ES-I3 (cell line): ENCODE measurements at regions not wholly inside any gene's neighbourhood (a gene's known extent, or its start where the extent isn't known, plus 50 kb on each side); places are given as distances from the start of the nearest gene placed in this dataset.

Source experiments
- H3K36me3 ChIP-seq: 2 replicates; pipeline ENCODE4 v1.6.1; 2013; ENCODE audit warnings: mild to moderate bottlenecking, low read length, control low read depth, moderate library complexity; ENCODE audit not compliant: insufficient read depth
- H3K4me1 ChIP-seq: 2 replicates; pipeline ENCODE4 v1.6.1; 2013; ENCODE audit warnings: mild to moderate bottlenecking, control low read depth, low read length; ENCODE audit not compliant: insufficient read depth
- H3K9ac ChIP-seq: 2 replicates; pipeline ENCODE4 v1.6.1; 2013; ENCODE audit warnings: low read depth, mild to moderate bottlenecking, low read length, moderate library complexity
- H3K9me3 ChIP-seq: 2 replicates; pipeline ENCODE4 v1.6.1; 2013; ENCODE audit warnings: mild to moderate bottlenecking, low read length, moderate library complexity; ENCODE audit not compliant: control insufficient read depth, insufficient read depth

DNA sequence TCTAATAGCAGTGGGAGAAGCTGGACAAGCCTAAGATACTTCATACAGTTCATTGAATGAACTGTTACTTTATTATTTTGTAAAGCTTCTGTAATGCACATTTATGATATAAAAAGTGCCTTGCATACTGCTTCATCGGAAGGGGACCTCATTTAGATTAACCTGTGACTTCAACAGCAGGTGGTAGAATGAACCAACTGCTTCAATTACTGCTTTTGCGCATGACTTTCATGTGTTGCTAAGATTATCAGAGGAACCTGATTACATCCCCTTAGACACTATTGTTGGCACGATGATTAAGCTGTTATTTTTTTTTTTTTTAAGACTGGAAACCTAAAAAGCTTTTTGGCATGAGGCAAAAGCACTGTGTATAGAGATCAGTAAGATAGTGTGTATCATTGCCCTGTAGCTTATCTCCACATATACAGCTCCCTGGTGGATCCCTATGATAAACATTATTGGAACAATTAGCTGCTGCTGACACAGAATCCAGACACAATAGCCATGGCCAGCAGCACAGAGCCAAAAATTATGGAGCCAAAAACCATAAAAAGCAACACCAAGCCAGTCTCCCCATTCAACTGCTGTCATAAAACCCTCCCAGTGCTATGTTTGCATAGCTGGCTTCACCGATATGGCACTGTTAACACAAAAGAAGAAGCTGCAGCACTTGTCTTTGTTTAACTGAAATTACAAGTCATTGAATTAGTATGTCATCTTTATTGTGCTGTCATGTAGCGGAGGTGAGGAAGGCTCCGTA, 731.6 kb upstream of the MMS22L start:
- Histone ChIP-seq H3K9ac (no peak overlapping the region), H3K9me3 (no peaks in the 10 kb centered on the region), H3K36me3 (no peaks in the 10 kb centered on the region), H3K4me1 (peaks cover 18% of the 10 kb centered on the region)

DNA sequence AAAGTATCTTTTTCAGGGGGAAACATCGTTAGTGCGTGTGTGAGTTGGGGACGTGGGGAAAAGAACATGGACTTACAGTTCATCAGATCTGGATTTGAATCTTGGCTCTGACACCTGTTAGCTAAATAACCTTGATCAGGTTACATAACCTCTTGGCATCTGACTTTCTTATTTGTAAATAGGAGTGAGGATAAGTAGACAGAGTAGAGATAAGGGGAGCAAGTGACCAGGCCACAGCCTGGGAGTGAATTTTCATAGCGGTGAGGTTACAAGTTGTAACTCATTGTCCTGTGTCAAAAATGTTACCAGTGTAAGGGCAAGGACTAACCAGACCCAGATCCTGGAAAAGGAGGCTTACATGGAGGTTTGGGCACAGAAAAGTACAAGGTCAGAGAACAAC, 733.5 kb upstream of the MMS22L start:
- no peak overlapping the region for H3K9ac ChIP-seq
- no peaks in the 10 kb centered on the region for H3K9me3 ChIP-seq
- peaks cover 27% of the 10 kb centered on the region for H3K4me1 ChIP-seq
- no peaks in the 10 kb centered on the region for H3K36me3 ChIP-seq

DNA sequence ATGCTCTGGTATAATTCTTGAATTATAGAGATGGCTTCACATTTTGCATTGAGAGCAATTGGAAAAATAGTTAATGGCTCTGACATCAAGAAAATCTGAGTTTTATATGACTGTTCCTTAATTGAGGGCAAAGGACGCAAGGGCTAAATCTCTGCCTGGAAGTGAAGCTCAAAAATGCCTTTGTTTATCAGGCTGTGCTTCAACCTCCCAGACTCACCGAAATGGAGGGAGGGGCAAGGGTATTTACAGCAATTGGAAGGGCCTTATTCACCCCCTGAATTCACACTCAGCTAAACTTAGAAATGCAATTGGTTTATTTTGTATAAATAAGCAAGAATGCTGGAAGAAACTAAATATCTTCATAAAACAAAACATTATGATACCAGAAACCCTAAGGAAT, 737.2 kb upstream of the MMS22L start:
- no peak overlapping the region for H3K9ac ChIP-seq
- peaks cover 12% of the 10 kb centered on the region for H3K4me1 ChIP-seq
- no peaks in the 10 kb centered on the region for H3K9me3 ChIP-seq
- H3K36me3 ChIP-seq, result no peaks in the 10 kb centered on the region

DNA sequence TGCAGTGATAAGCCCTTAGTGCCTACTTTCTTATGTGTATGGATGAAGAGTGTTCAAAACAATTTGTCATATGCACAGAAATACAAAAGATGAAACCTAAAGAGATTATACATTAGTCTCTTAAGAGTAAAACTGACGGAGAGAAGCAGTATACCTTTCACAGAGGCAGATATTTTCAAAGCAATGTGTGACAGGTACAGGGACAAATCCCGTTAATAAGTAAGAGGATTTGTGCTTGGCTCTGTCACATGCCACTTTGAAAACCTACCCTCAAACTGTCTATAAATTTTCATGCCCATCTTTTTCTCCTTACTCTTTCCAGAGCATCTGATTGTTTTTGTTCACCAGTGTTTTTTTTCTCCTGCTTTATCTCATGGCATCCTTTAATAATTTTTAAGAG, 741.3 kb upstream of the MMS22L start:
- peaks cover 14% of the 10 kb centered on the region for H3K4me1 ChIP-seq
- H3K9ac ChIP-seq, result no peak overlapping the region
- no peaks in the 10 kb centered on the region for H3K36me3 ChIP-seq
- H3K9me3 ChIP-seq, result no peaks in the 10 kb centered on the region

DNA sequence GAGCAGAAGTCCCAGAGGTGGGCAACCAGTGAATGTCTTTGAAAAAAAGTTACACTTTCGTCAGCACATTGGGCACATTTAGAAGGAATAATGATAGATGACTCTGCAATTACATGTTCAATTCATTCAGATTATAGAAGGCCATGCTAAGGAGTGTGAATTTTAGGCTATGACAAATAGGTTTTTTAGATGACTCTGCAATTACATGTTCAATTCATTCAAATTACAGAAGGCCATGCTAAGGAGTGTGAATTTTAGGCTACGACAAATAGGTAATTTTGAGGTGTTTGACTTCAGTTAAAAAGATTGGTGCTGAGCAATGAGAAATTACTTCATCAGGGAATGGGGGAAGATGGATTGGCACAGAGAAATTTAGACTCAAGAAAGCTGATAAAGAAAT, 744.9 kb upstream of the MMS22L start:
- H3K4me1 ChIP-seq, result peaks cover 3% of the 10 kb centered on the region; the same call in 1 of the 2 replicates

DNA sequence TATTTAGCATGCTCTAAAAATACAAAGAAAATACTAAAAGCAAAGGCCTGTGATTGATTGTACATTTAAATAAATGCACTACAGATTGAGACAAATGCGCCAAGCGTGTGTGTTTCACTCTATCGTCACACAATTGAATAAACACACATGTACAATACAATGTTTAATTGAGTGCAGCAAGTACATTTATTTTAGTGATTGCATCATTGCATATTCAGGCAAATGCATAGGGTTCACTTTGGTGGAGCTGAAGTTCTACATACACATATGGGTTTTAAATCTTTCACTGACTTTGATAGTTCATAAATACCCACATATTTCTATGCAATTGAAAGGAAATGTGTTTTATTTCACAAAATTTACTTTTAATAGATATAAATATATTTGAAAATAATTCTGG, 750.6 kb upstream of the MMS22L start:
- Histone ChIP-seq H3K9me3 (no peaks in the 10 kb centered on the region), H3K4me1 (peaks cover 29% of the 10 kb centered on the region), H3K9ac (no peak overlapping the region), H3K36me3 (no peaks in the 10 kb centered on the region)

More for the DNA sequence above, 744.9 kb upstream of the MMS22L start:
- H3K9ac ChIP-seq, result no peak overlapping the region
- H3K9me3 ChIP-seq, result no peaks in the 10 kb centered on the region
- H3K36me3 ChIP-seq, result no peaks in the 10 kb centered on the region

DNA sequence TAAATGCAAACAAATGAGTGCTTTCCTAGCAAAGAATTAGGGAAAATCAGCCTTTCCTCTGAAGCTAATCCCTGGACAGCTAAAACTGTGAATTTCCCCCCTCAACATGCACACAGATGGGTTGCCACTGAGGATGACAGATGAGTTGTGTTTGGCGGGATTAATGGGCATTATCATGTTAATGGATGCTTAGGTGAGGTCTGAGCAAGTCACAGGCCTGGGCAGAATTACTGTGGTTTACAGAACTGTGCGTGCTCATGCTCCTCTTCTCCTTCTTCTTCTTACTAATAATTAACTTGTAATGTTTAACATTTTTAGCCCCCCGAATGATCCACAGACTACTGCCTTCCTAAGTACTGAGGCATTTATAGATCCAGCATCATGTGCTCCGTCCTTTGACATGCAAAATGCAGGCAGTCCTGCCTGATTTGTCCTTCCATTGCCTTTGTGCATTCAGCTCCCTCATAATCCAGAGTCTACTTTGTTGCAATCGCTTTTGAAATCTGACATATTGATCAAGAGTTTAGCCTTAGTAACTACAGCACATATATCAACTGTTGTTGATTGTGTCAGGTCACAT, 753.4 kb upstream of the MMS22L start:
- H3K9ac ChIP-seq, result no peak overlapping the region
- H3K9me3 ChIP-seq, result no peaks in the 10 kb centered on the region
- no peaks in the 10 kb centered on the region for H3K36me3 ChIP-seq
- H3K4me1 ChIP-seq, result peaks cover 44% of the 10 kb centered on the region

DNA sequence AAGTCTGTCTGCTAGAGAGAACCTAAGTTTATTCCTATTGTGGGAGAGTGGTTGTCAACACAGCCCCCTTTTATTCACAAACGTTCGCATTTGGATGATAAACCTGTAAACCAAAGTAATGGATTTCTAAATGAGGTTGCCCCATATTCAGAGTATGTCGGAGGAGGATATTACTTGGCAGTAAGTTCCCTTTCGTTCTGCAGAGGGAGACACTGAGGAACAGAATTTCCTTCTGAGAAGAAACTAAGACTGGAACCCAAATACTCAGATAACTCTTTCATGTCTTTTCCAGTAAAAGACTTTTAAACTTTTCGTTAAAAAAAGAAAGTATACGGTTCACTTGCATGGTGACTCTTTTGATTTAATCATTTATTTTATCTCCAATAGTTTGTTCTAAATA, 754.6 kb upstream of the MMS22L start:
- no peaks in the 10 kb centered on the region for H3K36me3 ChIP-seq
- no peaks in the 10 kb centered on the region for H3K9me3 ChIP-seq
- H3K9ac ChIP-seq, result no peak overlapping the region
- peaks cover 56% of the 10 kb centered on the region for H3K4me1 ChIP-seq

DNA sequence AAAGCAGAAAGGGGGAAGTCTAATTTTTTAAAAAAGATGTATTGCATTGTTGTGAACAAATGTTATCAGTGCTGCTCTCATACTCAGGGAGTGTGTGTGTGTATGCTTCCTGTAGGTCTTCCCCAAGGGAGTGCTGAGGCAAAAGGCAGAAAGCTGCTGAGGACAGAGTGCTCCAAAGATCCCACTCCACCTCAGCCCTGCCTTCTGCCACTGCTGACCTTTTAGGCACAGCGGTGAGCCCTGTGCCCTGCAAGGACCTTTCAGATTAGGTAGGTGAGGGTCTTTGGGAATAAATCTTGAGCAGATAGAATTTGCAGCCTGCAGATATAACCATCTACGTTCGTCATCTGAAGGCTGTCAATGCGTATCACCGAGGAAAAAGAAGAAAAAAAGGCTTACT, 756.4 kb upstream of the MMS22L start:
- H3K36me3 ChIP-seq, result no peaks in the 10 kb centered on the region
- peak overlapping the region; percentile 2; the same call in 1 of the 2 replicates for H3K9ac ChIP-seq
- peaks cover 73% of the 10 kb centered on the region for H3K4me1 ChIP-seq
- no peaks in the 10 kb centered on the region for H3K9me3 ChIP-seq

DNA sequence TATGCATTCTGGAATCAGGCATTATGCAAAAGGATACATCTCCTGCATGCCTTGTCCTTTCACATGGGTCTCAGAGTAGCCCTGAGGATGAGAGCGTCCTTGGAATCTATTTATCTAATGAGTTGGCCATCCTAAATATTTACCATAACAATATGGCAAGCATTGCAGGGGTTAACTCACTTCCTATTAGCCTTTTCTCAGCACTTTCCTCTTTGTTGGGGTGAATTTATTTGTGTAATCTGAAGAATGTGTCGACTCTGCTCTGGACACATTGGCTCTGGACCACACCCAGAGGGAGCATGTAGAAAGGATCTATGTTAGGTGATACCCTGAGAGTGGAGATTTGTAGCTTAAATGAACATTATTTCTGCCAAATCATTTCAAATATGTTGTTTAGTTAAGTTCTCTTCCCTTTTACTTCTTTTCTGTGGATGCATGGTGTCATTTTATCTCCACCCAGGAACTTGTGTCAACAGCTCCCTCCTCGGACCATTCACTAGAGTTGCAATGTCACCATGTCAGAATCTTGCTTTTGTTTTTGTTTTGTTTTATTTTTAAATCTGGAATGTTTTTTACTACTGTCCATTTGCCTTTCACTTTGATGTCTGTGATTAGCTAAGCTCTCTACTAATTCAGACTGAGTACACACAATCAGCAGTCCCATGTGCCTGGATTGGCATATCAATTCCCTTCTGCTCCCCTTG, 757.0 kb upstream of the MMS22L start:
- Histone ChIP-seq H3K36me3 (no peaks in the 10 kb centered on the region), H3K9ac (peak overlapping the region; percentile 13), H3K4me1 (peaks cover 79% of the 10 kb centered on the region), H3K9me3 (no peaks in the 10 kb centered on the region)

DNA sequence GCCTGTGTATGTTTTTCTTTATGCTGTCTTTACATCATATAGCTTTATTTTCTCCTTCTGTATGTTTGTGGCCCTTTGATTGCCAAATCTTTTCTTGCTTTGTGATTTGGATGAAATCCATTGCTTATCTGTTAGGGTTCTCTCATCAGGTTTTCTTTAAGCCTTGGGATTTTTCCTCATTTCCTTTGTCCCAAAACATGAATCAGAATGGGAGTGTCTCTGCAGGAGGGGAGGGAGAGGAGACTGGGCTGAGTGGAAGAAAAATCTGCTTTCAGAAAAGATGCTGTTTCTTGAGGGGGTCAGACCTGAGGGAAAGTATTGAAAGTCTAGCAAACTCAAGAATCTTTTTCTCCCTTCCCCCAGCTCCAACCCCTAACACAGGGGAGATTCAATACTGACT, 758.0 kb upstream of the MMS22L start:
- no peak overlapping the region for H3K9ac ChIP-seq
- H3K9me3 ChIP-seq, result no peaks in the 10 kb centered on the region
- H3K4me1 ChIP-seq, result peaks cover 84% of the 10 kb centered on the region
- H3K36me3 ChIP-seq, result no peaks in the 10 kb centered on the region; the same call in 1 of the 2 replicates

DNA sequence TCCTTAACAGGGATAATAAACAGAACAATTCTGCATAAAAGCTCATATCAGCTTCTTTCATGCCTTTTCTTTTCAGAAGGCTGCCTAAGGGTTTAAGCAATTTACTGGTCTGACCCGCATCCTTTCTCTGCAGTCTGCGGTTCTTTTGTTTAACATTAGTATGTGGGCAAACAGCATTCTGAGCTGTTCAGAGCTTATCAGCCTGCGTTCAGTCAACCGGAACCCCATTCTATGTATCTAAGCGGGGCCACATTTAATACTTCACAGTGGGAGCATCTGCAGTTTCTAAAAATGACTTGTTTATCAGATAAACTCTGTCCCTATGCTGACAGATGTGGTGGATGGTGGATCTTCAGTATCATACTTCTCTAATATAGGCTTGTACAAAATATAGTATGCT, 758.9 kb upstream of the MMS22L start:
- H3K9me3 ChIP-seq, result no peaks in the 10 kb centered on the region
- no peaks in the 10 kb centered on the region; the same call in 1 of the 2 replicates for H3K36me3 ChIP-seq
- peaks cover 85% of the 10 kb centered on the region for H3K4me1 ChIP-seq
- peak overlapping the region; percentile 11; the same call in 1 of the 2 replicates for H3K9ac ChIP-seq

DNA sequence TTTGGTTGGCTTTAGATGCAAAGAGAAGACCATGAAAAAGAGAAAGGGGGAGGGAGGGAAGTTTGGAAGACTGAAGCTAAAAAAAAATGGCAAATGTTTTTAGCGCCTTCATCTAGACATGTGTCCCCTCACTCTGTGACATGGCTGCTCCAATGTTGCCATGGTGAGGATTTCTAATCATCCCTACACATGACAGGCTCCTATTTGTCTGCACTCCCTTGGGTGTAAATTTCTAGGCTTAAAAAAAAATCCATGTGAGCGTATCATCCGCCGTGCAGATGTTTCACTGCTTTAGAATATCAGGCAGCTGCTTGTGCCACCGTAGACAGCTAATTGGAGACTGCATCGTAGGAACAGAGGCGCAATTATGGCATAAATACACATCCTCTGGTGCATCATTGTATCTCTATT, 761.1 kb upstream of the MMS22L start:
- Histone ChIP-seq H3K9me3 (no peaks in the 10 kb centered on the region), H3K9ac (no peak overlapping the region), H3K36me3 (no peaks in the 10 kb centered on the region; the same call in 1 of the 2 replicates), H3K4me1 (peaks cover 75% of the 10 kb centered on the region)

DNA sequence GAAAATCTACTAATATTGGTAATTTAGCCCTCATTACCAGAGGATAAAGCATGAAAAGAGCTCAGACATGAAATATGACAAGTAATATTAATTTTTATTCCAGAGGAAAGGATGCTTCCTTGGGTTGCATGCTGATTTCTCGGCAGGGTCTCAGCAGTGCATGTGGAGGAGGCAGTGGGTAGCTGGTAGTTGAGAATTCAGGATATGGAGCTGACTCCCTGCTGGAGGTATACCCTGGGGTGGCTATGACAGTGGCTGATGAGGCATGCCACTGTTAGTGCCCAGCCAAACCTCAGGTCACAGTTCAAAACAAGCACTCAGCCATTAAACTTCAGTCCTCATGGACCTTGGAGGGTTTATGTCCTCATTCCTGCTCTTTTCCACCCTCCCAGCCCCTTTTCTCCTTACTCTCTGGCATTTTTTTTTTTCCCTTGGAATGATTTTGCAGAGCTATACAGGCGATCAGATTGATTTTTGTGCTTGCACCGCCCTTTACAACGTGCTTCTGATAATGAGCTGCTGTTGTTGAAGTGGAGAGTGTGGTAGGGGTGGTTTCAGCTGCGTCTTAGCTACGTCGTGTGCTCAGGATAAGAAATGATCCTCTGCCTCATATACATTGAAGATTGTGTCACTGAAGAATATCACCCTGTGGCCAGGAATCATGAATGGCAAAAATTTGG, 761.9 kb upstream of the MMS22L start:
- Histone ChIP-seq H3K4me1 (peaks cover 73% of the 10 kb centered on the region), H3K9me3 (no peaks in the 10 kb centered on the region), H3K36me3 (no peaks in the 10 kb centered on the region; the same call in 1 of the 2 replicates), H3K9ac (no peak overlapping the region)
